ES-I3 (cell line): ENCODE measurements at regions not wholly inside any gene's neighbourhood (a gene's known extent, or its start where the extent isn't known, plus 50 kb on each side); places are given as distances from the start of the nearest gene placed in this dataset.

Experiments used
- H3K36me3 ChIP-seq: 2 replicates; pipeline ENCODE4 v1.6.1; 2013; ENCODE audit warnings: mild to moderate bottlenecking, low read length, control low read depth, moderate library complexity; ENCODE audit not compliant: insufficient read depth
- H3K4me1 ChIP-seq: 2 replicates; pipeline ENCODE4 v1.6.1; 2013; ENCODE audit warnings: mild to moderate bottlenecking, control low read depth, low read length; ENCODE audit not compliant: insufficient read depth
- H3K9ac ChIP-seq: 2 replicates; pipeline ENCODE4 v1.6.1; 2013; ENCODE audit warnings: low read depth, mild to moderate bottlenecking, low read length, moderate library complexity
- H3K9me3 ChIP-seq: 2 replicates; pipeline ENCODE4 v1.6.1; 2013; ENCODE audit warnings: mild to moderate bottlenecking, low read length, moderate library complexity; ENCODE audit not compliant: control insufficient read depth, insufficient read depth

- Histone ChIP-seq H3K9me3 (no peaks in the 10 kb centered on the region), H3K4me1 (peaks cover 4% of the 10 kb centered on the region; the same call in 1 of the 2 replicates), H3K36me3 (no peaks in the 10 kb centered on the region), H3K9ac (no peak overlapping the region)
Observed at GRCh38 chr3:159821110-159821509, 167.5 kb upstream of the IL12A start.

- H3K9me3 ChIP-seq = no peaks in the 10 kb centered on the region
- no peaks in the 10 kb centered on the region for H3K36me3 ChIP-seq
- no peak overlapping the region for H3K9ac ChIP-seq
- peaks cover 4% of the 10 kb centered on the region; the same call in 1 of the 2 replicates for H3K4me1 ChIP-seq
Observed at GRCh38 chr3:159821736-159822135, 166.9 kb upstream of the IL12A start.

- Histone ChIP-seq H3K9me3 (no peaks in the 10 kb centered on the region), H3K4me1 (peaks cover 6% of the 10 kb centered on the region; the same call in 1 of the 2 replicates), H3K9ac (no peak overlapping the region), H3K36me3 (no peaks in the 10 kb centered on the region)
Observed at GRCh38 chr3:159823780-159824179, 164.9 kb upstream of the IL12A start.

GRCh38 chr3:159824333-159824732 is 164.3 kb upstream of the IL12A start:
- Histone ChIP-seq H3K36me3 (no peaks in the 10 kb centered on the region), H3K9ac (no peak overlapping the region), H3K4me1 (peaks cover 6% of the 10 kb centered on the region; the same call in 1 of the 2 replicates), H3K9me3 (no peaks in the 10 kb centered on the region)

DNA sequence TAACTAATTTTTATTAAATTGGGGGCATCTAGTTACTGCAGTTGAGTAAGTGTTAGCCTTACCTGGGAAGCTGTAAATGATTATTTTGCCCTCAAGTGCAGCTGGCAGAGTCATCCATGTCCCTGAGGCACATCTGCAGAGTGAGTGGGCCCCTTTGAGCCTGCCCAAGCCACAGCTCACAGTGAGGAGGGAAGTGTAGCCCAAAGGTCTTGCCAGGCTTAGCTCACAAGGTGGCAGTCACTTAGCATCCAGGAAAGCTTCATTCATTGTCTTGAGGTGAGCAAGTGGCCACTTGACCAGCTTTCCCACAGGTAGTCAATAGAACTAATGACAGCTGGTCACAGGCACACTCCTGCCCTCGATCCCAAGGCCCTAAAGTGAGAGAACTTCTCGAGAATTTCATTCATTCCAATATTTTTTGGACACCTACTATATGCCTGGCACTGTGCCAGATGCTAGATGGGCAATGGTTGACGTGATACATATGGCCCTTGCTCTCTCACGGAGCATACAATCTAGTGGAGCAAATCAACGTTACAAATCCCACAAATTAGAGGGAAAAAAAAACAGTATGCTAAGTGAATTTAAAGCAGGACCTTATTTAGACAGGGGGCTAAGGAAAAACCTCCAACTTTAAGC is 163.3 kb upstream of the IL12A start:
- no peaks in the 10 kb centered on the region for H3K36me3 ChIP-seq
- no peaks in the 10 kb centered on the region for H3K9me3 ChIP-seq
- peaks cover 6% of the 10 kb centered on the region; the same call in 1 of the 2 replicates for H3K4me1 ChIP-seq

GRCh38 chr3:159828542-159828943 is 160.1 kb upstream of the IL12A start:
- Histone ChIP-seq H3K36me3 (no peaks in the 10 kb centered on the region), H3K9ac (no peak overlapping the region), H3K4me1 (0 out of 2 replicates have a peak, but pooled peaks cover 2% of the 10 kb centered on the region), H3K9me3 (no peaks in the 10 kb centered on the region)

More for the DNA sequence above, 163.3 kb upstream of the IL12A start:
- no peak overlapping the region for H3K9ac ChIP-seq

DNA sequence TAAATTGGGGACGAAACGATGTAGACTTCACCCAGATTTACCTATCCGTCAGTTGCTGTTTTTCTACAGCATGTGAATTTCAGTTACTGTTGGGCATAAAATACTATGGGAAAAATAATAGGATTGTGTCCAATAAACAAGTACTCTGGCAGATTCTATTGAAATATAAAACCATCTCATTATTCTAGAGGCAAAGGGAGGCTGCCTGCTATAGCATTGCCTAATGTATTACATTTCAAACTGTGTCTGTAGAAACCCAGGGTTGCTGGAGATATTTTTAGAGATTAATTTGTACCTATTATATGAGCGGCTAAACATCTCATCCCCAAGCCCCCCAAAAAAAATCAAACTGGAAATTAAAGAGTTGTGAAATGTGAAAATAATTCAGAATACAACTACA is 159.6 kb upstream of the IL12A start:
- Histone ChIP-seq H3K4me1 (0 out of 2 replicates have a peak, but pooled peaks cover 2% of the 10 kb centered on the region), H3K9ac (no peak overlapping the region), H3K36me3 (no peaks in the 10 kb centered on the region), H3K9me3 (no peaks in the 10 kb centered on the region)

GRCh38 chr3:159829539-159830227 is 159.0 kb upstream of the IL12A start:
- Histone ChIP-seq H3K36me3 (no peaks in the 10 kb centered on the region), H3K4me1 (0 out of 2 replicates have a peak, but pooled peaks cover 2% of the 10 kb centered on the region), H3K9me3 (no peaks in the 10 kb centered on the region), H3K9ac (no peak overlapping the region)

DNA sequence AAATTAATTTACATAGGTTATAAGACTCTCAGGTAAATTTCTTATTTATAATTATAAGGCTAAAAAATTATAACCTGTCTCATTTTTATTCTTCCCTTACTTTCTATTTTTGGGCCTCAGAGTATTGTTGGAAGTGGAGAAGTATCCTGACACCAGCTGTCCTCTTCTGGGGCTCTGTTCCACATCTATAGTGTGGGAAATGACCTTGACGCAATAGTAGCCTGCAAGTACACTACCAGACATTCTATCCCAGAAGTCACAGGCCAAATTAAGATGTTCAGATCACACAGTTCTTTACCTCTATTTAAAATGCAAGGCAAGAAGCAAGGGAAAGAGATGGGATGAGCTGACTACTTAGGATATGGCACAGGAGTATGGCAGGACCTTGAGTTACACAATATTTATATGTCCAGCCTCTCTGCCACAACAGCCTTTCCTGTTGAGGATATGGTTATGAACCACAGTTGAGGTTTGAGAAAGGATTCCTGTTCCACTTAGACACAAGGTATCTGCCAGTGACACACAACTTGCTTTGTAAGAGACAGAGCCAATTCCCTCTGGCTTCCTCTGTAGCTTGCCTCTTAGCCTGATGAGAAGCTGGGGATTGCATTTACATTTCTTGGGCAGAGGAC is 158.0 kb upstream of the IL12A start:
- no peaks in the 10 kb centered on the region for H3K36me3 ChIP-seq
- H3K9me3 ChIP-seq = no peaks in the 10 kb centered on the region
- 0 out of 2 replicates have a peak, but pooled peaks cover 2% of the 10 kb centered on the region for H3K4me1 ChIP-seq
- no peak overlapping the region for H3K9ac ChIP-seq

DNA sequence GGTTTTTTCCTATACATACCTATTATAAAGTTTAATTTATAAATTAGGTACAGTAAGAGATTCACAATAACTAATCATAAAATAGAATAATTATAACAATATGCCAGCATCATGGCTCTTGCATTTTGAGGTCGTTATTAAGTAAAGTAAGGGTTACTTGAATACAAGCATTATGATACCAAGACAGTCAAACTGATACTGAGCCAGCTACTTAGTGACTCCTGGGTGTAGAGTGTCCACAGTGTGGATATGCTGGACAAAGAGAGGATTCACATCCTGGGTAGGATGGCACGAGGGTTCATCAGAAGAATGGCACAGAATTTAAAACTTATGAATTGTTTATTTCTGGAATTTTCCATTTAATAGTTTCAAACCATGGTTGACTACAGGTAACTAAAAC is 157.2 kb upstream of the IL12A start:
- Histone ChIP-seq H3K9ac (no peak overlapping the region), H3K36me3 (no peaks in the 10 kb centered on the region), H3K9me3 (no peaks in the 10 kb centered on the region), H3K4me1 (0 out of 2 replicates have a peak, but pooled peaks cover 2% of the 10 kb centered on the region)

DNA sequence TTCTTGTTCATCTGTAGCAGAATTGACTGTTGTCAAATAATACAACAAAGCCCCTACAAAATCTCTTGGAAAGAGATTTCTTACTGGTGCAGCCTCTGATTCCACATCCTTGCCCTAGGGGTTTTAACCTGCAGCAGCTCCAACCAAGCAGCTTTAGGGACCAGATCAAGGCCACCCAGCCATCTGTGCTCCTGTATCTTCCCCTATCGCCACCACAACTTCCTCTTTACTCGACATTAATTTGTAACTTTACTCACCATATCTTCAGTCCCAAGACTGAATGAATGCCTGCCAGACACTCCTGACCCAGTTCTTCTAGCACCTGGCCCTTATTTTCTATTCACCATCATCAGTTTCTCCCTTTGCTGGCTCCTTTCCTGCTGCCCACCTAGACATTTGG is 156.6 kb upstream of the IL12A start:
- H3K9me3 ChIP-seq = no peaks in the 10 kb centered on the region
- H3K9ac ChIP-seq = no peak overlapping the region
- no peaks in the 10 kb centered on the region for H3K36me3 ChIP-seq
- H3K4me1 ChIP-seq = 0 out of 2 replicates have a peak, but pooled peaks cover 2% of the 10 kb centered on the region

GRCh38 chr3:159835126-159835525 is 153.5 kb upstream of the IL12A start:
- H3K4me1 ChIP-seq = no peaks in the 10 kb centered on the region

DNA sequence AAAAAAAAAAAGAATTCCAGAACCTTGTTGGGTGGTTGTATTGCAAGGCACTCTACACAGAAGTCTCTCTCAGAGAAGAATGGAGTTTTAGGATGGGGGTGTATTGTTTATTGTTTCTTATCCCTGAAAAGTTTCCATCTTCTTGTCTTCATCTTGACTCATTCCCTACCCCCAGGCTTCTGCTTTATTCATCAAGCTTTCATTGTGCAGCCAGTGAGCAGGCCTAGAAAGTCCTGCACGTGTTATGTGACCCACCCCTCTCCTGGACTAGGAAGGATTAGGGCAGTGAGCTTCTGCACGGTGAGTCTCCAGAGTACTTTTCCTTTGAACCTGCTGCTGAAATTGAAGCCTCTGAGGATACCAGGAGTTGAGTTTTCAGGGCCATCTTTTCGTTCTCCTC is 150.9 kb upstream of the IL12A start:
- H3K9ac ChIP-seq = no peak overlapping the region
- H3K36me3 ChIP-seq = no peaks in the 10 kb centered on the region
- peaks cover 4% of the 10 kb centered on the region; the same call in 1 of the 2 replicates for H3K4me1 ChIP-seq
- no peaks in the 10 kb centered on the region for H3K9me3 ChIP-seq

More at GRCh38 chr3:159835126-159835525, 153.5 kb upstream of the IL12A start:
- no peak overlapping the region for H3K9ac ChIP-seq
- no peaks in the 10 kb centered on the region for H3K9me3 ChIP-seq
- no peaks in the 10 kb centered on the region for H3K36me3 ChIP-seq

DNA sequence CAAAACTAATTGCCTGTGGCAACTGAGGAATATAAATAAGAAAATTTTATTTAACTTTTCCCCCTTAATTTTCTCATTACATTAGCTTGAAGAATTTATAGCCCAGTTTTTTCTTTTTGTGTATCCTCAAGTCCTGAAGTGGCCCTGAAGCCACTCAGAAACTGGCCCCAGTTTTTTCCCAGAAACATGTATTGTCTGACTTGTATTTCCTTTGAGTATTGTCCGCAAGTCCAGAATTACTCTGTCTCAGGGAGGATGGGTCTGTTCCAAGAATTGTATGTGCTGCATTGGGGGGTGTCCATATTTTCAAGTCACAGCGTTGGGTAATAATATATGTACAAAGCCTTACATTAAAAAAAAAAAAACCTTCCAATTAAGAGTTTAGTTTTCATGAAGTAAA is 149.7 kb upstream of the IL12A start:
- peaks cover 6% of the 10 kb centered on the region for H3K4me1 ChIP-seq
- H3K36me3 ChIP-seq = no peaks in the 10 kb centered on the region
- no peak overlapping the region for H3K9ac ChIP-seq
- no peaks in the 10 kb centered on the region for H3K9me3 ChIP-seq
